GM18867 (cell line): ENCODE measurements at regions not wholly inside any gene's neighbourhood (a gene's known extent, or its start where the extent isn't known, plus 50 kb on each side); places are given as distances from the start of the nearest gene placed in this dataset.
A peak's percentile ranks its signal among the peaks of the same experiment; 100 is the strongest.
"Not testable (repeated sequence)": the region's sequence is repeated elsewhere in the genome, so short reads cannot be mapped to it uniquely, and the experiment has no call there.

Experiments
- ATAC-seq: cut with Tn5 transposase; IDR thresholded peaks from one replicate; pipeline ENCODE4 v1.9.1; 2021; ENCODE audit warnings: mild to moderate bottlenecking, moderate library complexity; ENCODE audit not compliant: unreplicated experiment

GRCh38 chr4:163681208-163681821 lies 186.8 kb downstream of the TMA16 start:
- ATAC-seq, result peak; percentile 84

- no peak for ATAC-seq
These were observed 194.4 kb downstream of the TMA16 start for GRCh38 chr4:163688856-163689255.

GRCh38 chr4:163693211-163693610 lies 198.7 kb downstream of the TMA16 start:
- no peak for ATAC-seq

GRCh38 chr4:163693776-163694175 lies 199.3 kb downstream of the TMA16 start:
- no peak for ATAC-seq

GRCh38 chr4:163694385-163694784 lies 199.9 kb downstream of the TMA16 start:
- no peak for ATAC-seq

GRCh38 chr4:163697121-163697520 lies 202.6 kb downstream of the TMA16 start:
- no peak for ATAC-seq

- not testable (repeated sequence) for ATAC-seq
These were observed 205.9 kb downstream of the TMA16 start for GRCh38 chr4:163700383-163700782.

GRCh38 chr4:163701916-163702315 lies 207.4 kb downstream of the TMA16 start:
- ATAC-seq, result peak; percentile 91

- ATAC-seq, result peak; percentile 24
These were observed 208.2 kb downstream of the TMA16 start for GRCh38 chr4:163702736-163703135.

- ATAC-seq, result no peak
These were observed 208.8 kb downstream of the TMA16 start for GRCh38 chr4:163703251-163703650.

- no peak for ATAC-seq
These were observed 213.4 kb downstream of the TMA16 start for GRCh38 chr4:163707873-163708272.

GRCh38 chr4:163709601-163710000 lies 215.1 kb downstream of the TMA16 start:
- ATAC-seq, result no peak

GRCh38 chr4:163710158-163710557 lies 215.7 kb downstream of the TMA16 start:
- no peak for ATAC-seq

- not testable (repeated sequence) for ATAC-seq
These were observed 230.0 kb downstream of the TMA16 start for GRCh38 chr4:163724495-163724894.

- ATAC-seq, result no peak
These were observed 232.2 kb downstream of the TMA16 start for GRCh38 chr4:163726641-163727040.

GRCh38 chr4:163731071-163731470 lies 236.6 kb downstream of the TMA16 start:
- ATAC-seq, result no peak

GRCh38 chr4:163732473-163732872 lies 238.0 kb downstream of the TMA16 start:
- no peak for ATAC-seq

GRCh38 chr4:163736876-163737275 lies 242.4 kb downstream of the TMA16 start:
- no peak for ATAC-seq

GRCh38 chr4:163737846-163738245 lies 243.4 kb downstream of the TMA16 start:
- not testable (repeated sequence) for ATAC-seq

- ATAC-seq, result no peak
These were observed 244.0 kb downstream of the TMA16 start for GRCh38 chr4:163738521-163738920.

- ATAC-seq, result peak; percentile 97
These were observed 250.4 kb downstream of the TMA16 start for GRCh38 chr4:163744861-163745260.

GRCh38 chr4:163747293-163747692 lies 252.8 kb downstream of the TMA16 start:
- ATAC-seq, result no peak

- ATAC-seq, result no peak
These were observed 253.4 kb downstream of the TMA16 start for GRCh38 chr4:163747886-163748285.
